ENCODE measurements at regions not wholly inside any gene's neighbourhood (a gene's known extent, or its start where the extent isn't known, plus 50 kb on each side); places are given as distances from the start of the nearest gene placed in this dataset.

DNA sequence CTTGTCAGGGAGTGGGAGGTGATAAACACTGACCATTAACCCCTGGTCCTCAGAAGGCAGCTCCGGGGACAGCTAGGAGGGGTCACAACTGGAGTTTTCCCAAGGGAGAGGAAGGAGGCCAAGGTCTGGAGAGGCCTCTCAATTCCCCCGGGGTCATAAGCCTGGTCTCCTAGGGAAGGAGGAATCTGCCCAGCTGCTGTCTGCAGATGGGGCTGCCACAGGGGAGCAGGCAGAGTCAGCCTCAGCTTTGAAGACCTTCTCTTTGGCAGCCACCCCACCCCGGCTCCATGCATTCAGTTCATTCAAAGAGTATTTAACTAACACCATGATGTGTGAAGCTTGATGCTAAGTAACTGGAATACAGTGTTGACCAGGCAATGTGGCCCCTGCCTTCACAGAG lies 74.6 kb upstream of the HSPA9 start:
- no peak for ATAC-seq (ENCODE audit: insufficient read depth, low FRiP score)
- Histone ChIP-seq H3K9me3 (ENCODE audit: control insufficient read depth in 4 of 4, insufficient read depth in 3 of 4, low read length in 3 of 4) (no peaks in the 10 kb centered on the region), H3K9ac (ENCODE audit: insufficient read depth in 1 of 2, low read length in 2 of 2) (no peak overlapping the region), H3K36me3 (ENCODE audit: control insufficient read depth in 4 of 4, insufficient read depth in 4 of 4, low read length in 4 of 4) (no peaks in the 10 kb centered on the region), H3K27me3 (ENCODE audit: control insufficient read depth in 3 of 3, insufficient read depth in 3 of 3, low read length in 2 of 3) (no peaks in the 10 kb centered on the region), H3K4me1 (ENCODE audit: control insufficient read depth in 5 of 5, insufficient read depth in 5 of 5, low read length in 5 of 5) (peaks cover 0 to 23% (median 7%) of the 10 kb centered on the region in 5 donors), H3K27ac (ENCODE audit: low read depth in 1 of 2, low read length in 1 of 2) (no peak overlapping the region), H3K4me3 (no peak overlapping the region)
- TF ChIP-seq, protein P1, sequence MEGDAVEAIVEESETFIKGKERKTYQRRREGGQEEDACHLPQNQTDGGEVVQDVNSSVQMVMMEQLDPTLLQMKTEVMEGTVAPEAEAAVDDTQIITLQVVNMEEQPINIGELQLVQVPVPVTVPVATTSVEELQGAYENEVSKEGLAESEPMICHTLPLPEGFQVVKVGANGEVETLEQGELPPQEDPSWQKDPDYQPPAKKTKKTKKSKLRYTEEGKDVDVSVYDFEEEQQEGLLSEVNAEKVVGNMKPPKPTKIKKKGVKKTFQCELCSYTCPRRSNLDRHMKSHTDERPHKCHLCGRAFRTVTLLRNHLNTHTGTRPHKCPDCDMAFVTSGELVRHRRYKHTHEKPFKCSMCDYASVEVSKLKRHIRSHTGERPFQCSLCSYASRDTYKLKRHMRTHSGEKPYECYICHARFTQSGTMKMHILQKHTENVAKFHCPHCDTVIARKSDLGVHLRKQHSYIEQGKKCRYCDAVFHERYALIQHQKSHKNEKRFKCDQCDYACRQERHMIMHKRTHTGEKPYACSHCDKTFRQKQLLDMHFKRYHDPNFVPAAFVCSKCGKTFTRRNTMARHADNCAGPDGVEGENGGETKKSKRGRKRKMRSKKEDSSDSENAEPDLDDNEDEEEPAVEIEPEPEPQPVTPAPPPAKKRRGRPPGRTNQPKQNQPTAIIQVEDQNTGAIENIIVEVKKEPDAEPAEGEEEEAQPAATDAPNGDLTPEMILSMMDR (IDR thresholded peaks at IDR 0.05; ENCODE audit: control extremely low read depth, extremely low read depth) = no peak
- DNase-seq = no peak
- WGBS, 2 donors = 61 to 71% methylated on average over 3 of the region's 3 CpGs

DNA sequence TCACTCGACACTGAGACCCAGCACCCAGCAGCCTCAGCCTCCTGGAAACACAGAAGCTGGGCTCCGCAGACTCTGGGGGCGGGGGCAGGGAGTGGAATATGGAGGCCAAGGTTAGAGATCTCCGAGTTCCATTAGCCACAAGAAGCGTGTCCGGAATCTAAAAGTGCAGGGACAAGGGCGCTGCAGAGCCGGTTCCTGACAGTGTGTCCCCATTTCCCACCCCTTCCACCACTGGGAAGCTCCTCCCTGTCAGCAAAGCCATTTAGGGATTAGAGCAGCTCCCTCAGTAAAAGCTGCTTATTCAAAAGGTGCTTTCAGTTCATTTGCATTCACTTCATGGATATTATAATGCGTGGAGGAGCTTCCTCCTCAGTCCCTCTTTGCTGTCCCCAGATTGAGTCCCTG lies 74.1 kb upstream of the HSPA9 start:
- no peak overlapping the region for H3K4me3 ChIP-seq
- TF ChIP-seq, protein P1 (IDR thresholded peaks at IDR 0.05; ENCODE audit: control extremely low read depth, extremely low read depth) = no peak
- H3K4me1 ChIP-seq (ENCODE audit: control insufficient read depth in 5 of 5, insufficient read depth in 5 of 5, low read length in 5 of 5) = peaks cover 0 to 23% (median 6%) of the 10 kb centered on the region in 5 donors
- ATAC-seq (ENCODE audit: insufficient read depth, low FRiP score) (no peak), DNase-seq (no peak)
- no peak overlapping the region for H3K9ac ChIP-seq (ENCODE audit: insufficient read depth in 1 of 2, low read length in 2 of 2)
- no peak overlapping the region for H3K27ac ChIP-seq (ENCODE audit: low read depth in 1 of 2, low read length in 1 of 2)
- H3K27me3 ChIP-seq (ENCODE audit: control insufficient read depth in 3 of 3, insufficient read depth in 3 of 3, low read length in 2 of 3) = no peaks in the 10 kb centered on the region
- no peaks in the 10 kb centered on the region for H3K36me3 ChIP-seq (ENCODE audit: control insufficient read depth in 4 of 4, insufficient read depth in 4 of 4, low read length in 4 of 4)
- 80 to 86% methylated on average over 9 of the region's 9 CpGs for WGBS, 2 donors
- H3K9me3 ChIP-seq (ENCODE audit: control insufficient read depth in 4 of 4, insufficient read depth in 3 of 4, low read length in 3 of 4) = no peaks in the 10 kb centered on the region

DNA sequence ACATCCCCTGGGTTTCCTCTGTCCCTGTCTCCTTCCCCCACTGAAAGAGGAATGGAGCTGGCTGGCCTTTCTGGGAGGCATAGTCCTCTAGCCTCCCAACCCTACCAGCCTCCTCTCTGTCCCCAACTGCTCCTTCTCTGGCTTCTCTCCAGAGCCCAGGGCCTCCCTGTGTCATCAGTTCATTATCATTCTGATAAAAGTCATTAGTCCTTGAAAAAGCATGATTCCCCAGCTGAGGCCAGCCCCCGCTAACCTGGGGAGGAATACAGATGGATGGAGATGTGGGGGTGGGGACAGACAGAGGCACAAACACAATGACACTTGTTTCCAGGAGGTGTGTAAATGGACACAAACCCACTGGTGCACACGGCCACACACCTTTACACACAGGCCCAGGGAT lies 73.6 kb upstream of the HSPA9 start:
- H3K36me3 ChIP-seq (ENCODE audit: control insufficient read depth in 4 of 4, insufficient read depth in 4 of 4, low read length in 4 of 4) = no peaks in the 10 kb centered on the region
- WGBS, 2 donors = 95 to 96% methylated on average over 2 of the region's 2 CpGs
- no peak overlapping the region for H3K27ac ChIP-seq (ENCODE audit: low read depth in 1 of 2, low read length in 1 of 2)
- no peak for DNase-seq
- TF ChIP-seq, protein P1 (IDR thresholded peaks at IDR 0.05; ENCODE audit: control extremely low read depth, extremely low read depth) = no peak
- ATAC-seq (ENCODE audit: insufficient read depth, low FRiP score) = no peak
- H3K4me3 ChIP-seq = no peak overlapping the region
- H3K4me1 ChIP-seq (ENCODE audit: control insufficient read depth in 5 of 5, insufficient read depth in 5 of 5, low read length in 5 of 5) = peaks cover 0 to 23% (median 6%) of the 10 kb centered on the region in 5 donors
- H3K27me3 ChIP-seq (ENCODE audit: control insufficient read depth in 3 of 3, insufficient read depth in 3 of 3, low read length in 2 of 3) = no peaks in the 10 kb centered on the region
- H3K9ac ChIP-seq (ENCODE audit: insufficient read depth in 1 of 2, low read length in 2 of 2) = no peak overlapping the region
- no peaks in the 10 kb centered on the region for H3K9me3 ChIP-seq (ENCODE audit: control insufficient read depth in 4 of 4, insufficient read depth in 3 of 4, low read length in 3 of 4)

DNA sequence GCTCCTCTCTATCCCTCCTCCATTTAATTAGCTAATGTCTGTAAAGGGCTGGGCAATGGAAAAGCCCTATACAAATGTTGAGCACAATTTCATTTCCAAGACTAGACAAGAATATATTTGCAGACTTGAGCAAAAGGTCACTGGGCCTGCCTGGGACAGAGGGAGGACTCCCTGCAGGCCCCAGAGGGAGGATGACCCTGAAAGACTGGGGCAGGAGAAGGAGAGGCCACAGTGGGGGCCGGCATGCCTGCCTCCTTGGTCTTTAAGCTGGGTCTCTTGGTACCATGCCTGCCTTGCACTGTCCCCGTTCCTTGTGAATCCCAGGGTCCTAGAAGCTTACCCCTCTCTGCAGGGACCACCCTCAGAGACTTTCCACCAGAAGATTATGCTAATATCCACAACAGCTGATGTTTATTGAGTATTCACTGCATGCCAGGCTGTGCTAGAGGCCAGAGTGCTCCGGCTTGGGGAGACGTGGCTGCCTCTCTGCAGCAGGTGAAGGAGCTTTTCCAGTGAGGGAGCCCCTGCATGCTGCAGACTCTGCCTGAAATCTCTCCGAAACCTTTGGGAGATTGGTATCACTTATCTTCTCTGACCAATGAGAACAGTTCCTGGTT lies 72.7 kb upstream of the HSPA9 start:
- ATAC-seq (ENCODE audit: insufficient read depth, low FRiP score) (no peak), DNase-seq (no peak)
- TF ChIP-seq, protein P1 (IDR thresholded peaks at IDR 0.05; ENCODE audit: control extremely low read depth, extremely low read depth) = no peak
- Histone ChIP-seq H3K4me3 (no peak overlapping the region), H3K9ac (ENCODE audit: insufficient read depth in 1 of 2, low read length in 2 of 2) (no peak overlapping the region), H3K4me1 (ENCODE audit: control insufficient read depth in 5 of 5, insufficient read depth in 5 of 5, low read length in 5 of 5) (peaks cover 0 to 23% (median 6%) of the 10 kb centered on the region in 5 donors), H3K27ac (ENCODE audit: low read depth in 1 of 2, low read length in 1 of 2) (no peak overlapping the region), H3K27me3 (ENCODE audit: control insufficient read depth in 3 of 3, insufficient read depth in 3 of 3, low read length in 2 of 3) (no peaks in the 10 kb centered on the region), H3K36me3 (ENCODE audit: control insufficient read depth in 4 of 4, insufficient read depth in 4 of 4, low read length in 4 of 4) (no peaks in the 10 kb centered on the region), H3K9me3 (ENCODE audit: control insufficient read depth in 4 of 4, insufficient read depth in 3 of 4, low read length in 3 of 4) (no peaks in the 10 kb centered on the region)
- 88 to 91% methylated on average over 5 of the region's 5 CpGs for WGBS, 2 donors

All from lung (tissue), 11 donors.